GM12891 (cell line): ENCODE measurements at regions not wholly inside any gene's neighbourhood (a gene's known extent, or its start where the extent isn't known, plus 50 kb on each side); places are given as distances from the start of the nearest gene placed in this dataset.

Experiments
- DNase-seq: peaks from one replicate; pipeline ENCODE4 v3.0.0; 2011; ENCODE audit warnings: low spot score; ENCODE audit not compliant: insufficient read length
- FAIRE-seq: peaks from 2 replicates; lab custom pipeline; 2011; peaks lifted over from hg19 to GRCh38; lab: Jason Lieb, UNC
- PAX5 ChIP-seq: IDR thresholded peaks from 2 replicates; pipeline ENCODE4 v1.6.1; 2011; ENCODE audit warnings: low read length, moderate library complexity, mild to moderate bottlenecking; ENCODE audit not compliant: insufficient read depth, severe bottlenecking
- POLR2A ChIP-seq: IDR thresholded peaks from 2 replicates; pipeline ENCODE4 v1.6.1; 2011; ENCODE audit warnings: low read depth, low read length, control low read depth
- POLR2AphosphoS5 ChIP-seq: IDR thresholded peaks from 2 replicates; pipeline ENCODE4 v1.6.1; 2011; ENCODE audit warnings: low read depth, low read length, control low read depth
- POU2F2 ChIP-seq: IDR thresholded peaks from 2 replicates; pipeline ENCODE4 v1.6.1; 2011; ENCODE audit warnings: low read depth, mild to moderate bottlenecking, control low read depth, low read length, moderate library complexity
- SPI1 ChIP-seq: IDR thresholded peaks from 2 replicates; pipeline ENCODE4 v1.6.1; 2011; ENCODE audit warnings: low read depth, low read length, control low read depth
- TAF1 ChIP-seq: IDR thresholded peaks from 2 replicates; pipeline ENCODE4 v1.6.1; 2011; ENCODE audit warnings: low read depth, low read length, control low read depth

DNA sequence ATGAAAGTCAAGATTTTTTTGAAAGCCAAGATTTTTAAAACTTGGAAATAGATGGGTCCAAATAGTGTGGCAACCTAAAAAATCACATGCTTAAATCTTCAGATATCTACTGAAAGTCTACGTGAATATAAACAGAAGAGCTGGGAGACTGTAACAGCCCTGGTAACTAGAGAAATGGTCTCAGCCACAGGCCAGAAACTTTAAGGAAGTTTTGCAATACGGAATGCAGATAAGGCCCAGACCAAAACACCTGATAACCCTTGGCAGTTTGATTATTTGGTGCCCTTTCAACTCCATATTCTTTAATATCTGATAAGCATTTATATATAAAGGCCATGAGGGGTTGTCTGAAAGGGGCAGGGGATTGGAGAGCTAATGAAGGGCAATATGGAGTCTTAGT lies 537.3 kb upstream of the TGFBR2 start:
- no peak for FAIRE-seq
- DNase-seq, result no peak
- TF ChIP-seq POU2F2 (no peak), TAF1 (no peak), SPI1 (no peak), POLR2AphosphoS5 (no peak), PAX5 (no peak)

DNA sequence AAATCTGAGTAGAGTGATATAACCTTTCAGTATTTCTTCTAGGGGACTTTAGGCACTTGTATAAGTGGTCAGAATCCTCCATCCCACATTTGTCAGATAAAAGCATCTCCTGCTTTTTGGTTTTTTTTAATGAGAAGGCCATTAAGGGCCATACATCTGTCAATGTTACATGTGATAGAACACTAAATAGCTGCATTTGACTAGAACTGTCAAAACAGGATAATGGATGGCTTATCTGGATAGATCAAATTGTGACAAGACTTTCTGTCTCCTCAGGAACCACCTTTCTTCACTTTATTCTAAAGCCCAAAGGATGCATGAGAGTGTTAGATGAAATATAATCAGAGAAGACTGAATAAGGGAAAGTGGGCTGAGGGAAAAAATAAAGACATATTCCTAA lies 533.4 kb upstream of the TGFBR2 start:
- TF ChIP-seq SPI1 (no peak), POU2F2 (no peak), POLR2AphosphoS5 (no peak), PAX5 (no peak), POLR2A (no peak), TAF1 (no peak)
- DNase-seq, result no peak
- FAIRE-seq, result no peak

DNA sequence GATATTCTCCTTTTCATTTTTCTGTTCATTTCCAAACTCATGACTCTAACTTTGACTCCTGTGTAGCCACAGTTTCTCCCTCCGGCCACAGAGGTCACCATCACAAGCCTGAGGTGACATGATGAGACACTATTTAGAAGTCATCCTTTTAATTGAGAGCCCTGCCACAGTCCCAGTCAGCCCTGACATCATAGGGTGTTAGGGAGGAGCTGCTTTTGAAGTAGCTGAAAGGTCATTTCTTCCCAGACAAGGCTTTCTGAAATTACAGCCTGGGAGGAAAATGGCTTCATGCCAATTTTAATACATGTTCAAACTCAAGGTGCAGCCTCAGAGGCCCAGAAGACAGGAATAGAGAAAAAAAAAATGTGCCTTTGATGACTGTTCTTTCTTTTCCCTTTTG lies 532.8 kb upstream of the TGFBR2 start:
- DNase-seq, result no peak
- no peak for TF ChIP-seq SPI1
- no peak for TF ChIP-seq POLR2A
- TF ChIP-seq PAX5, result no peak
- TF ChIP-seq TAF1, result no peak
- no peak for FAIRE-seq

GRCh38 chr3:30075514-30075913 lies 530.9 kb upstream of the TGFBR2 start:
- TF ChIP-seq POLR2A (no peak), TAF1 (no peak), POLR2AphosphoS5 (no peak), POU2F2 (no peak), SPI1 (no peak), PAX5 (no peak)
- no peak for FAIRE-seq
- DNase-seq, result no peak

DNA sequence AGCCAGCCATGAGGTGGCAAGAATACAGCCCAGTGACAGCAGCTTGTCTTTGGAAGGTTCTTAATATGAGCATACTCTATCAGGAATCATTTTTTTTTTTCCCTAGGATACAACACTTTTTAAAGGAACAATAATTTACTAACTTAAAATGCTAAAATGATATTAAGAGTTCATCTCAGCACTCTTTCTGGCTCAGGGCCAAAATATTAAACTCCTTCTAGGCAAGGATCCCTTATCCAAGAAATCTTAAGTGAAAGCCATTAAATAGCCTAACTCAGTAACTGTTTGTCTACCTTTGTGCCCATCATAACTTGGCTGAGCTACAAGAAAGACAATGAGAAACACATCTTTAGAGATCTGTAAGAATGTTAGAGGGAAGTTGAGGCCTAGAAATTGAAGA lies 529.5 kb upstream of the TGFBR2 start:
- no peak for DNase-seq

GRCh38 chr3:30077746-30078145 lies 528.7 kb upstream of the TGFBR2 start:
- TF ChIP-seq TAF1 (no peak), PAX5 (no peak), POU2F2 (no peak), POLR2A (no peak), POLR2AphosphoS5 (no peak), SPI1 (no peak)
- DNase-seq, result no peak
- no peak for FAIRE-seq

More for the DNA sequence above, 529.5 kb upstream of the TGFBR2 start:
- TF ChIP-seq TAF1, result no peak
- TF ChIP-seq POU2F2, result no peak
- TF ChIP-seq SPI1, result no peak
- no peak for TF ChIP-seq POLR2AphosphoS5
- no peak for TF ChIP-seq PAX5
- no peak for TF ChIP-seq POLR2A
- FAIRE-seq, result no peak

DNA sequence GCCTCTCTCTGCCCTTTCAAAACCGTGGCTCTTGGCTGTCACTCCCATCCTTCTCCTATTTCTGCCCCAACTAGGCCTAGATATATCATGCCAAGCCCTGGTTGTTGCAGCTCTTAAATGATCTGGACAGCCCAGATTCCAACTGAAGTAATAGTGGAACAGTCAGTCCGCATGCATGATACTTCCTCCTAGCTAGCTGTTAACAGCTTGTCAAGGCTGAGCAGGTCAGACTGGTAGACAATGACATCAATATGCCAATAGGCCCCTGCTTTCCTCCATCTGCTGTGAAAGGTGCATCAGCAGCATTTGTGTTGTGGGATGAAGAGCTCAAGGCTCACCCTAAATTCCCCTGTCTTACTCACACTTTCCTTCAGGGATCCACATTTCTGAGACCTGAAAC lies 527.7 kb upstream of the TGFBR2 start:
- DNase-seq (no peak), FAIRE-seq (no peak)
- no peak for TF ChIP-seq PAX5
- no peak for TF ChIP-seq TAF1
- no peak for TF ChIP-seq POU2F2
- TF ChIP-seq POLR2AphosphoS5, result no peak
- no peak for TF ChIP-seq POLR2A
- TF ChIP-seq SPI1, result no peak

DNA sequence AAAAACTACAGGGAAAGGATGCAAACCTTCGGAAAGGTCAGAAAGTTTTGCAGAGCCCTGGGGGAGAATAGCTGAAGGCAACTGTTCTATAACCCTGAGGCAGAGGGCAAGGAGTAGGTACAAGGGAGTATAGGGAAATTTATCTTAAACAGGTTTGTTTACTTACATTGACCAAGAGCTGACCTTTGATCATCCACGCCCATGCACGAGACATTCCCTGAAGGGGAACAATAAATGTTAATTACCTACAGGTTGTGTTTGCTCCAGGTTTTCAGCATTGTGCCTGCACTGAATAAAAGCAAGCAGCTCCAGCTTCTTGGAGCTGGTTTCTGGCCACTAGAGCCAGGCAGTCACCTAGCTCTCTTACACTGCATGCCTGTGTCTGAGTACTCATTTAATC lies 524.5 kb upstream of the TGFBR2 start:
- DNase-seq (no peak), FAIRE-seq (no peak)
- no peak for TF ChIP-seq POU2F2

DNA sequence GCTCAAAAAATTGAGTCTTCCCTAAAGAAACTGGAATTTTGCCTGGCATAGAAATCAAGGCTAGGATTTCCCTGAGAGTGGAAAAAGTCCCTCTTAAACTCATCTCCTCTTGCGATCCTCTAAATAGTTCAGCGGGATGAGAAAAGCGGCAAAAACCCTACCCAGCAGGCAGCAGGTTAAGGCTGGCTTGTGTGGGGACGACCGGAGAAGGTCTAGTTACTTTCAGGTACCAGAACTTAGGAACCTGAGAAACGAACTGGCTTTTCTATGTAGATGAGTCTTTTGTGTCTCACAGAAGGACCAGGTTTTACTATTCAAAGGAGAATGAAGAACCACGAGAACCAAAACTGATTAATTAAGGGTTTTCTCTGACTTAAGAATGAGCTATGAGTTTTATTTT lies 523.7 kb upstream of the TGFBR2 start:
- FAIRE-seq, result no peak
- no peak for DNase-seq
- no peak for TF ChIP-seq POU2F2
- TF ChIP-seq TAF1, result no peak
- TF ChIP-seq POLR2A, result no peak
- no peak for TF ChIP-seq SPI1
- no peak for TF ChIP-seq PAX5

- no peak for TF ChIP-seq POU2F2
- TF ChIP-seq SPI1, result no peak
- TF ChIP-seq PAX5, result no peak
- FAIRE-seq (no peak), DNase-seq (no peak)
Observed at GRCh38 chr3:30083315-30083714, 523.1 kb upstream of the TGFBR2 start.

GRCh38 chr3:30084316-30084715 lies 522.1 kb upstream of the TGFBR2 start:
- FAIRE-seq (no peak), DNase-seq (no peak)
- TF ChIP-seq PAX5, result no peak

GRCh38 chr3:30084971-30085403 lies 521.4 kb upstream of the TGFBR2 start:
- FAIRE-seq (no peak), DNase-seq (no peak)
- TF ChIP-seq POLR2A (no peak), POLR2AphosphoS5 (no peak), PAX5 (no peak), TAF1 (no peak), SPI1 (no peak)
